ENCODE measurements at regions not wholly inside any gene's neighbourhood (a gene's known extent, or its start where the extent isn't known, plus 50 kb on each side); places are given as distances from the start of the nearest gene placed in this dataset.

- Histone ChIP-seq H2AFZ (no peak overlapping the region), H3K9me3 (ENCODE audit: insufficient read depth, low read depth) (no peaks in the 10 kb centered on the region), H4K20me1 (ENCODE audit: insufficient read depth) (no peaks in the 10 kb centered on the region), H3K36me3 (ENCODE audit: low read depth) (no peaks in the 10 kb centered on the region), H3F3A (ENCODE audit: insufficient read depth, low read depth) (no peaks in the 10 kb centered on the region), H3K4me1 (replicated peaks; ENCODE audit: insufficient read depth) (no peaks in the 10 kb centered on the region), H3K4me2 (no peak overlapping the region), H3K9me2 (ENCODE audit: insufficient read depth) (no peaks in the 10 kb centered on the region; the same call in 1 of the 2 replicates), H3K27me3 (ENCODE audit: insufficient read depth, low read depth) (no peaks in the 10 kb centered on the region), H3K27ac (no peak overlapping the region), H3K79me2 (ENCODE audit: low read depth) (no peaks in the 10 kb centered on the region), H3K4me3 (no peak overlapping the region)
- intact Hi-C loops (cut with micrococcal nuclease; ENCODE audit: unreplicated experiment): no loop called here
- CTCF ChIA-PET: no interaction called here
- TF ChIP-seq CTCF (conservative IDR thresholded peaks at IDR 0.05) (no peak), EZH2 (IDR thresholded peaks at IDR 0.05; ENCODE audit: low read depth) (no peak)
- no peak for DNase-seq
- BruUV-seq (replicated peaks): no TSS peak
- POLR2A ChIA-PET (ENCODE audit: unreplicated experiment): no interaction called here
These were observed 395.3 kb upstream of the CPEB2 start for GRCh38 chr4:14607001-14607400.

- no peaks in the 10 kb centered on the region for H3F3A ChIP-seq (ENCODE audit: insufficient read depth, low read depth)
- ChIA-PET CTCF (no interaction called here), POLR2A (ENCODE audit: unreplicated experiment) (no interaction called here)
- intact Hi-C loops (cut with micrococcal nuclease; ENCODE audit: unreplicated experiment): no loop called here
- BruUV-seq (replicated peaks): no TSS peak
- no peak for DNase-seq
- H3K4me1 ChIP-seq (replicated peaks; ENCODE audit: insufficient read depth): no peaks in the 10 kb centered on the region
- H2AFZ ChIP-seq: no peak overlapping the region
- TF ChIP-seq EZH2 (IDR thresholded peaks at IDR 0.05; ENCODE audit: low read depth) (no peak), CTCF (conservative IDR thresholded peaks at IDR 0.05) (no peak)
- H3K9me3 ChIP-seq (ENCODE audit: insufficient read depth, low read depth): no peaks in the 10 kb centered on the region; the same call in 1 of the 2 replicates
- H3K79me2 ChIP-seq (ENCODE audit: low read depth): no peaks in the 10 kb centered on the region
- H3K36me3 ChIP-seq (ENCODE audit: low read depth): no peaks in the 10 kb centered on the region
- no peak overlapping the region for H3K4me3 ChIP-seq
- no peak overlapping the region for H3K4me2 ChIP-seq
- H4K20me1 ChIP-seq (ENCODE audit: insufficient read depth): no peaks in the 10 kb centered on the region
- no peaks in the 10 kb centered on the region for H3K27me3 ChIP-seq (ENCODE audit: insufficient read depth, low read depth)
- H3K27ac ChIP-seq: no peak overlapping the region
- H3K9me2 ChIP-seq (ENCODE audit: insufficient read depth): no peaks in the 10 kb centered on the region; the same call in 1 of the 2 replicates
These were observed 394.7 kb upstream of the CPEB2 start for GRCh38 chr4:14607578-14607977.

GRCh38 chr4:14608630-14609029, 393.7 kb upstream of the CPEB2 start:
- Histone ChIP-seq H3K4me2 (no peak overlapping the region), H3K79me2 (ENCODE audit: low read depth) (no peaks in the 10 kb centered on the region), H3K9me3 (ENCODE audit: insufficient read depth, low read depth) (no peaks in the 10 kb centered on the region; the same call in 1 of the 2 replicates), H2AFZ (no peak overlapping the region), H3K27ac (no peak overlapping the region), H3K9me2 (ENCODE audit: insufficient read depth) (no peaks in the 10 kb centered on the region; the same call in 1 of the 2 replicates), H4K20me1 (ENCODE audit: insufficient read depth) (no peaks in the 10 kb centered on the region), H3K4me3 (no peak overlapping the region), H3K36me3 (ENCODE audit: low read depth) (no peaks in the 10 kb centered on the region), H3K27me3 (ENCODE audit: insufficient read depth, low read depth) (no peaks in the 10 kb centered on the region), H3F3A (ENCODE audit: insufficient read depth, low read depth) (no peaks in the 10 kb centered on the region), H3K4me1 (replicated peaks; ENCODE audit: insufficient read depth) (no peaks in the 10 kb centered on the region)
- TF ChIP-seq CTCF (conservative IDR thresholded peaks at IDR 0.05) (no peak), EZH2 (IDR thresholded peaks at IDR 0.05; ENCODE audit: low read depth) (no peak)
- ChIA-PET POLR2A (ENCODE audit: unreplicated experiment) (no interaction called here), CTCF (no interaction called here)
- no TSS peak for BruUV-seq (replicated peaks)
- DNase-seq: no peak
- intact Hi-C loops (cut with micrococcal nuclease; ENCODE audit: unreplicated experiment): no loop called here
